ENCODE measurements at regions not wholly inside any gene's neighbourhood (a gene's known extent, or its start where the extent isn't known, plus 50 kb on each side); places are given as distances from the start of the nearest gene placed in this dataset.

DNA sequence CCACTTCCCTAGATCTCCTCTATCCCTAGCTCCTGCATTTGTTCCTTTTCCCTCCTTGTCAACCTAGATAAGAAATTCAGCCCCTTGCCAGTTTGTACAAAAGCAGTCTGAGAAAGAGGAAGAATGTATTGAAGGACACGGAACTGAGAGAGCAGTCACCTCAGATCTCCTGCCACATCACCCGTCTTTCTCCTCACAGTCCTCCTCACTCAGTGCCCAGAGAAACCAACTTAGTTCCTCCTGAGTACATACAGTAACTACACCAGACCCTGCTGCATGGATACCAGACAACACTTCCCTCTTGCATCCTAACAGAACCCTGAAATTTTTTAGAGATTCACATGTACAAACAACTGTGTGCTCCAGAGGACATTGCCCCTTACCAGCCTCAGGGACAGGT, 563.6 kb upstream of the ADAMTS9 start:
- CTCF ChIA-PET, result no interaction called here

DNA sequence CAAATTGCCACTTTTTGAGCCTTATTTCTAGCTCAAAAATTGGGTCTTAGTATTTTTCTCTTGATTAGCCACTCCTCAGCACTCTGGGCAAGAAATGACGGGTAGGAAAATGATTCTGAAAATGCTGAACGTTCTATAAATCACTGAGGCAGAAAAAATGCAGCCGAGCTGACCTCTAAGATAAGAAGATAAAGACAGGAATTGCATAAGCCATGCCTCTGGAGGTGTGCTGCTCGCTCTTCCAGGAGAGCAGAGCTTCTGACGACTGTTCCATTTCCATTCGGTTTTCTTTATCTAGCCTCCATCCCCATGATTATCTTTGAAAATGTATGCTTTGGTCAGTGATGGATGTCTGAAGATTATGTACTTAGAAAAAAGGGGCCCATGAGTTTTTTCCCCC, 558.8 kb upstream of the ADAMTS9 start:
- H3K36me3 ChIP-seq (ENCODE audit: control insufficient read depth, insufficient read depth, low read length), result no peaks in the 10 kb centered on the region
- CTCF ChIA-PET, result interaction anchor here (0.7 to 2.4 kb wide), 3 partner anchors 12 to 713 kb away, joined by 3 to 14 read pairs (median 3); no protein-coding TSS in a partner anchor
- DNase-seq (ENCODE audit: low read depth), result no peak
- H3K4me3 ChIP-seq (ENCODE audit: low read depth, low read length), result no peak overlapping the region
- H3K27me3 ChIP-seq (ENCODE audit: control insufficient read depth, insufficient read depth, low read length), result 0 out of 2 replicates have a peak, but pooled peaks cover 2% of the 10 kb centered on the region
- POLR2A ChIA-PET, result no interaction called here
- TF ChIP-seq, protein P1, sequence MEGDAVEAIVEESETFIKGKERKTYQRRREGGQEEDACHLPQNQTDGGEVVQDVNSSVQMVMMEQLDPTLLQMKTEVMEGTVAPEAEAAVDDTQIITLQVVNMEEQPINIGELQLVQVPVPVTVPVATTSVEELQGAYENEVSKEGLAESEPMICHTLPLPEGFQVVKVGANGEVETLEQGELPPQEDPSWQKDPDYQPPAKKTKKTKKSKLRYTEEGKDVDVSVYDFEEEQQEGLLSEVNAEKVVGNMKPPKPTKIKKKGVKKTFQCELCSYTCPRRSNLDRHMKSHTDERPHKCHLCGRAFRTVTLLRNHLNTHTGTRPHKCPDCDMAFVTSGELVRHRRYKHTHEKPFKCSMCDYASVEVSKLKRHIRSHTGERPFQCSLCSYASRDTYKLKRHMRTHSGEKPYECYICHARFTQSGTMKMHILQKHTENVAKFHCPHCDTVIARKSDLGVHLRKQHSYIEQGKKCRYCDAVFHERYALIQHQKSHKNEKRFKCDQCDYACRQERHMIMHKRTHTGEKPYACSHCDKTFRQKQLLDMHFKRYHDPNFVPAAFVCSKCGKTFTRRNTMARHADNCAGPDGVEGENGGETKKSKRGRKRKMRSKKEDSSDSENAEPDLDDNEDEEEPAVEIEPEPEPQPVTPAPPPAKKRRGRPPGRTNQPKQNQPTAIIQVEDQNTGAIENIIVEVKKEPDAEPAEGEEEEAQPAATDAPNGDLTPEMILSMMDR (IDR thresholded peaks at IDR 0.05; ENCODE audit: insufficient read depth, low read depth, low read length), result no peak

More for the DNA sequence above, 563.6 kb upstream of the ADAMTS9 start:
- Histone ChIP-seq H3K4me3 (ENCODE audit: low read depth, low read length) (no peak overlapping the region), H3K27me3 (ENCODE audit: control insufficient read depth, insufficient read depth, low read length) (no peaks in the 10 kb centered on the region), H3K36me3 (ENCODE audit: control insufficient read depth, insufficient read depth, low read length) (no peaks in the 10 kb centered on the region)
- DNase-seq (ENCODE audit: low read depth), result no peak
- TF ChIP-seq, protein P1 (IDR thresholded peaks at IDR 0.05; ENCODE audit: insufficient read depth, low read depth, low read length), result no peak
- POLR2A ChIA-PET, result no interaction called here

DNA sequence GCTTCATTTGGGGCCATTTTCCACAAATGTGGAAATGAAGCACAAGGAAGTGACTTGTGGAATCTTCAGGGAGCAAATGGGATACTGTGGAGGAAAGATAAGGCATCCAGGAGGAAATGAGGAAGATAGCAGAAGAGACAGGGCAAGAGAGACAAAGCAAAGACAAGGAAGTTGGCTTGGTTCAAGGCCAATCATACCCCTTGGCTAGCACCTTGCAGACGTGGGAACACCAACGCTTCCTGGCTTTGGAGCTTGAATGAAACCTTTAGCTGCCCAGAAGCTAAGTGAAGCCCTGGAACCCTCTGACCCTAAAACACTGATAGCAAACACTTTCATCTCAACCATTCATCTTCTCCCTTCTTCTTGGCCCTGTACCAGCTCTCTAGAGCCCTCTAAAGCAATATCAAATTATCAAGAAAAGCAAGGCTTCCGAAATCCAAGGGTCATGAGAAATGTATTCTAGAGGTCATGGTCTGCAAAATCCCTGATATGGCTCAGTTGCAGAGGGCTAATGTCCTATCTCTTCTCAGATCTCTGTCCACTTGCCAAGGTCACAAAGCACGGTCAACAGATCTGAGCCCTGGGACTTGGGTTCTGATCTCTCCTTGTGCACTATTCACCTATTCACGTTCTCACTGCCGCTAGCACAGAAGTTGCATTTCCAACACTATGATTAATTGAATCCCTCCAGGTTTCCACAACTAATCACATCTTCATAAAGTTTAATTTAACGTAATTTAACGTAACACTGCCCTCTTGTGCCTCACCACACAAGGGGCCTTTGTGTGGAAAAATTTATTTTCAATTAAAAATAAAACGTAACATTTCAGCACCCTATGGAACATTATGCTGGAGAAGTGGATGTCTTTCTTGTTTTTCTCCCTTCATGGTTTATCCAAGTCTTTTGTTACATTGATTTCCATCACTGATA, 557.6 kb upstream of the ADAMTS9 start:
- DNase-seq (ENCODE audit: low read depth), result no peak
- 0 out of 2 replicates have a peak, but pooled peaks cover 2% of the 10 kb centered on the region for H3K27me3 ChIP-seq (ENCODE audit: control insufficient read depth, insufficient read depth, low read length)
- ChIA-PET CTCF (interaction anchor here (1.6 to 2.4 kb wide), 2 partner anchors 671 to 712 kb away, joined by 3 to 14 read pairs; no protein-coding TSS in a partner anchor), POLR2A (no interaction called here)
- TF ChIP-seq, protein P1 (IDR thresholded peaks at IDR 0.05; ENCODE audit: insufficient read depth, low read depth, low read length), result no peak; the same call in 1 of the 2 replicates
- no peaks in the 10 kb centered on the region for H3K36me3 ChIP-seq (ENCODE audit: control insufficient read depth, insufficient read depth, low read length)
- H3K4me3 ChIP-seq (ENCODE audit: low read depth, low read length), result no peak overlapping the region

DNA sequence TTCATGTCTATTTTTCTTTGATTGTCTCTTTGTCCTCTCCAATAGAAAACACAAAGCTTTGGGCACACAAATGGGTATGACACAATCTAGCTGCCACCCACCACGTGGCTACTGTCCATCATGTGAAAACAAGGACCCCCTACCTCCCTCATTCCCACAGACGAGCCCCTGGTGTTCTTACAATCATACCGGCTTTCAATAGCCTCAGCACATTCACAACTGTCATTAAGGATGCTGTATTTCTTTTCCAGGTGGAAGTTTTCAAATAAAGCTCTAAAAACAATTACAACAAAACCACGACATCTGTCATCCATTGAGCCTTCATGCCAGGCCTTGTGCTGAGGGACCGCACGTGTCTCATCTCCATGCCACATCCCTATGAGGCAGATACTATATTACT, 552.6 kb upstream of the ADAMTS9 start:
- TF ChIP-seq, protein P1 (IDR thresholded peaks at IDR 0.05; ENCODE audit: insufficient read depth, low read depth, low read length), result no peak
- no peak for DNase-seq (ENCODE audit: low read depth)
- Histone ChIP-seq H3K27me3 (ENCODE audit: control insufficient read depth, insufficient read depth, low read length) (0 out of 2 replicates have a peak, but pooled peaks cover 2% of the 10 kb centered on the region), H3K4me3 (ENCODE audit: low read depth, low read length) (no peak overlapping the region), H3K36me3 (ENCODE audit: control insufficient read depth, insufficient read depth, low read length) (no peaks in the 10 kb centered on the region)
- ChIA-PET POLR2A (no interaction called here), CTCF (no interaction called here)

DNA sequence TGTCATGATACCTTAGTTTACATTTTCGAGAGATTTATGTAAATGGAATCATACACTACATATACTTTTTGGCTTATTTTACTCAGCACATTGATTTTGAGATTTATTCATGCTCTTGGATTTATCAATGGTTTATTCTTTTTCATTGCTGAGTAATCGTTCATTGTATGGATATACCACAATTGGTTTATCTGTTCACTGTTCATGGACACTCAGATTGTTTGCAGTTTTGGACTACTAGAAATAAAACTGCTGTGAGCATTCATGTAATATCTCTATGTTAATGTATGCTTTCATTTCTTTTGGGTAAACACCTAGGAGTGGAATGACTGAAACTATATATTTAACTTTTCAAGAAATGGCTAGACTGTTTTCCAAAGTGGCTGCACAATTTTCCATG, 550.9 kb upstream of the ADAMTS9 start:
- no peaks in the 10 kb centered on the region for H3K27me3 ChIP-seq (ENCODE audit: control insufficient read depth, insufficient read depth, low read length)
- CTCF ChIA-PET, result no interaction called here
- DNase-seq (ENCODE audit: low read depth), result no peak
- POLR2A ChIA-PET, result no interaction called here
- no peak overlapping the region for H3K4me3 ChIP-seq (ENCODE audit: low read depth, low read length)
- TF ChIP-seq, protein P1 (IDR thresholded peaks at IDR 0.05; ENCODE audit: insufficient read depth, low read depth, low read length), result no peak
- H3K36me3 ChIP-seq (ENCODE audit: control insufficient read depth, insufficient read depth, low read length), result no peaks in the 10 kb centered on the region

Data from BJ (cell line).